ENCODE measurements at regions not wholly inside any gene's neighbourhood (a gene's known extent, or its start where the extent isn't known, plus 50 kb on each side); places are given as distances from the start of the nearest gene placed in this dataset.
A peak's percentile ranks its signal among the peaks of the same experiment; 100 is the strongest.

- DNase-seq (ENCODE audit: low read depth, low spot score) (no peak), ATAC-seq (no peak)
- ChIA-PET POLR2A (no interaction called here), CTCF (no interaction called here)
- H3K4me1 ChIP-seq (ENCODE audit: control insufficient read depth, insufficient read depth, low read length), result no peaks in the 10 kb centered on the region
- no TSS peak for BruUV-seq (replicated peaks)
- intact Hi-C loops (cut with micrococcal nuclease; ENCODE audit: unreplicated experiment), result no loop called here
- in situ Hi-C loops (cut with HindIII; ENCODE audit: low pct_unique_long_range_greater_than_20kb, low sequenced_read_pairs), result no loop called here
- H3K9me3 ChIP-seq (ENCODE audit: control insufficient read depth, insufficient read depth, low read depth, low read length), result no peaks in the 10 kb centered on the region
- no peak overlapping the region for H3K27ac ChIP-seq (ENCODE audit: low read length)
- H3K36me3 ChIP-seq (ENCODE audit: control insufficient read depth, insufficient read depth, low read length), result no peaks in the 10 kb centered on the region
- no peaks in the 10 kb centered on the region for H3K27me3 ChIP-seq (ENCODE audit: control insufficient read depth, insufficient read depth, low read length)
- peak overlapping the region in 1 of 2 experiments; percentile 39; a peak in 2 of 4 replicates for H3K4me3 ChIP-seq (ENCODE audit: low read depth in 2 of 2, low read length in 2 of 2)
- TF ChIP-seq, protein P1, sequence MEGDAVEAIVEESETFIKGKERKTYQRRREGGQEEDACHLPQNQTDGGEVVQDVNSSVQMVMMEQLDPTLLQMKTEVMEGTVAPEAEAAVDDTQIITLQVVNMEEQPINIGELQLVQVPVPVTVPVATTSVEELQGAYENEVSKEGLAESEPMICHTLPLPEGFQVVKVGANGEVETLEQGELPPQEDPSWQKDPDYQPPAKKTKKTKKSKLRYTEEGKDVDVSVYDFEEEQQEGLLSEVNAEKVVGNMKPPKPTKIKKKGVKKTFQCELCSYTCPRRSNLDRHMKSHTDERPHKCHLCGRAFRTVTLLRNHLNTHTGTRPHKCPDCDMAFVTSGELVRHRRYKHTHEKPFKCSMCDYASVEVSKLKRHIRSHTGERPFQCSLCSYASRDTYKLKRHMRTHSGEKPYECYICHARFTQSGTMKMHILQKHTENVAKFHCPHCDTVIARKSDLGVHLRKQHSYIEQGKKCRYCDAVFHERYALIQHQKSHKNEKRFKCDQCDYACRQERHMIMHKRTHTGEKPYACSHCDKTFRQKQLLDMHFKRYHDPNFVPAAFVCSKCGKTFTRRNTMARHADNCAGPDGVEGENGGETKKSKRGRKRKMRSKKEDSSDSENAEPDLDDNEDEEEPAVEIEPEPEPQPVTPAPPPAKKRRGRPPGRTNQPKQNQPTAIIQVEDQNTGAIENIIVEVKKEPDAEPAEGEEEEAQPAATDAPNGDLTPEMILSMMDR (IDR thresholded peaks at IDR 0.05), result no peak
- TF ChIP-seq TCF7L2 (IDR thresholded peaks at IDR 0.05; ENCODE audit: low read depth, low read length), result no peak
- TF ChIP-seq, protein P2, sequence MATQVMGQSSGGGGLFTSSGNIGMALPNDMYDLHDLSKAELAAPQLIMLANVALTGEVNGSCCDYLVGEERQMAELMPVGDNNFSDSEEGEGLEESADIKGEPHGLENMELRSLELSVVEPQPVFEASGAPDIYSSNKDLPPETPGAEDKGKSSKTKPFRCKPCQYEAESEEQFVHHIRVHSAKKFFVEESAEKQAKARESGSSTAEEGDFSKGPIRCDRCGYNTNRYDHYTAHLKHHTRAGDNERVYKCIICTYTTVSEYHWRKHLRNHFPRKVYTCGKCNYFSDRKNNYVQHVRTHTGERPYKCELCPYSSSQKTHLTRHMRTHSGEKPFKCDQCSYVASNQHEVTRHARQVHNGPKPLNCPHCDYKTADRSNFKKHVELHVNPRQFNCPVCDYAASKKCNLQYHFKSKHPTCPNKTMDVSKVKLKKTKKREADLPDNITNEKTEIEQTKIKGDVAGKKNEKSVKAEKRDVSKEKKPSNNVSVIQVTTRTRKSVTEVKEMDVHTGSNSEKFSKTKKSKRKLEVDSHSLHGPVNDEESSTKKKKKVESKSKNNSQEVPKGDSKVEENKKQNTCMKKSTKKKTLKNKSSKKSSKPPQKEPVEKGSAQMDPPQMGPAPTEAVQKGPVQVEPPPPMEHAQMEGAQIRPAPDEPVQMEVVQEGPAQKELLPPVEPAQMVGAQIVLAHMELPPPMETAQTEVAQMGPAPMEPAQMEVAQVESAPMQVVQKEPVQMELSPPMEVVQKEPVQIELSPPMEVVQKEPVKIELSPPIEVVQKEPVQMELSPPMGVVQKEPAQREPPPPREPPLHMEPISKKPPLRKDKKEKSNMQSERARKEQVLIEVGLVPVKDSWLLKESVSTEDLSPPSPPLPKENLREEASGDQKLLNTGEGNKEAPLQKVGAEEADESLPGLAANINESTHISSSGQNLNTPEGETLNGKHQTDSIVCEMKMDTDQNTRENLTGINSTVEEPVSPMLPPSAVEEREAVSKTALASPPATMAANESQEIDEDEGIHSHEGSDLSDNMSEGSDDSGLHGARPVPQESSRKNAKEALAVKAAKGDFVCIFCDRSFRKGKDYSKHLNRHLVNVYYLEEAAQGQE (IDR thresholded peaks at IDR 0.05; ENCODE audit: insufficient read depth in 1 of 2, low read depth in 2 of 2, low read length in 1 of 2), result no peak
- no peak for TF ChIP-seq SIN3A (IDR thresholded peaks at IDR 0.05; ENCODE audit: borderline replicate concordance, insufficient read depth, low read depth, low read length)
- no peak for TF ChIP-seq POLR2AphosphoS5 (IDR thresholded peaks at IDR 0.05; ENCODE audit: low read depth, low read length)
These were observed 403.7 kb downstream of the SIPA1L2 start for GRCh38 chr1:232226197-232226712.

DNA sequence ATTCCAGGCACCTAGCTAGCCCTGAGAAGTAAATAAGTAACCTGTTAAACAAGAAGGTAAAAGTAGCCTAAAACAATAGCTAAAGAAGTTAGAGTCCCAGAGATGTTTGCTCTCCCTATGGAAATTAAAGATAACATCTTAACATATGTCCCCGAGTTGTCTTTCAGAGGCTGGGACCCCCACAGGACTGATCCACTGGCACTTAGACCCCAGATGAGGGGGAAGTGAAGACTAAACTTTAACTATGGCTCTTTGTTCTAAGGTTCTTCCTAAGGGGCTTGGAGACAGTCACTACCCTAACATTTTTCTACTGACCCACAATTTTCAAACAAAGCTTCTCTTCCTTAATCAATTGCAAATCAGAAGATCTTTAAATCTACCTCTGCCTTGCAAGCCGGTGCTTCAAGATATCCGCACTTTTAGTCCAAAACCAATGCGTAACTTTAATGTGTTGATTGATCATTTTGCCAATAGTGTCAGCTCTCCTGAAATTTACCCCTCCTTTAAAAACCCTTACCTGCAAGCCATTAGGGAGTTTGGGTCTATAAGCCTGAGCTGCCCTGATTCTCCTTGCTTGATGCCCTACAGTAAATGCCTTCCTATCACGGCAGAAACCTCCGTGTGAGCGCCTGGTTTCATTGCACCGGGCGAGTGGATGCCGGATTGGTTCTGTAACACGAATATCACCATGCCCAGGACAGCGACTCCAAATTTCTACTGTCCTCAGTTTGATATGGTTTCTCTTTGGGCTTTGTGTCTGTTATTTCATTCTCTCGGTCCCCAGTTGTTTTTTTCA lies 404.4 kb downstream of the SIPA1L2 start:
- CTCF ChIA-PET, result no interaction called here
- H3K4me1 ChIP-seq (ENCODE audit: control insufficient read depth, insufficient read depth, low read length), result no peaks in the 10 kb centered on the region
- in situ Hi-C loops (cut with HindIII; ENCODE audit: low pct_unique_long_range_greater_than_20kb, low sequenced_read_pairs) (no loop called here), intact Hi-C loops (cut with micrococcal nuclease; ENCODE audit: unreplicated experiment) (no loop called here)
- H3K9me3 ChIP-seq (ENCODE audit: control insufficient read depth, insufficient read depth, low read depth, low read length), result no peaks in the 10 kb centered on the region
- no peak for DNase-seq (ENCODE audit: low read depth, low spot score)
- no TSS peak for BruUV-seq (replicated peaks)
- no peaks in the 10 kb centered on the region for H3K27me3 ChIP-seq (ENCODE audit: control insufficient read depth, insufficient read depth, low read length)
- no peaks in the 10 kb centered on the region for H3K36me3 ChIP-seq (ENCODE audit: control insufficient read depth, insufficient read depth, low read length)
- H3K27ac ChIP-seq (ENCODE audit: low read length), result no peak overlapping the region
- TF ChIP-seq SIN3A (IDR thresholded peaks at IDR 0.05; ENCODE audit: borderline replicate concordance, insufficient read depth, low read depth, low read length) (no peak), TCF7L2 (IDR thresholded peaks at IDR 0.05; ENCODE audit: low read depth, low read length) (no peak), POLR2AphosphoS5 (IDR thresholded peaks at IDR 0.05; ENCODE audit: low read depth, low read length) (no peak)
- TF ChIP-seq, protein P1 (IDR thresholded peaks at IDR 0.05), result no peak
- TF ChIP-seq, protein P2 (IDR thresholded peaks at IDR 0.05; ENCODE audit: insufficient read depth in 1 of 2, low read depth in 2 of 2, low read length in 1 of 2), result no peak
- H3K4me3 ChIP-seq (ENCODE audit: low read depth in 2 of 2, low read length in 2 of 2), result no peak overlapping the region; a peak in 1 of 4 replicates
- POLR2A ChIA-PET, result no interaction called here
- ATAC-seq, result no peak
